ENCODE measurements at regions not wholly inside any gene's neighbourhood (a gene's known extent, or its start where the extent isn't known, plus 50 kb on each side); places are given as distances from the start of the nearest gene placed in this dataset.
A peak's percentile ranks its signal among the peaks of the same experiment; 100 is the strongest.
"Not testable (repeated sequence)": the region's sequence is repeated elsewhere in the genome, so short reads cannot be mapped to it uniquely, and the experiment has no call there.

- H3K4me3 ChIP-seq, result no peak overlapping the region
- H3K36me3 ChIP-seq, result no peaks in the 10 kb centered on the region
- H3K27ac ChIP-seq, result no peak overlapping the region
- H3K9me3 ChIP-seq, result no peaks in the 10 kb centered on the region
- in situ Hi-C loops (cut with MboI; ENCODE audit: low sequenced_read_pairs in 4 of 4) (no loop called here), intact Hi-C loops (cut with DNase I; ENCODE audit: low total_unique reads) (no loop called here)
- DNase-seq (no peak), ATAC-seq (no peak)
- H3K4me1 ChIP-seq, result no peaks in the 10 kb centered on the region
- no peaks in the 10 kb centered on the region for H3K27me3 ChIP-seq
- TF ChIP-seq CTCF (IDR thresholded peaks at IDR 0.05 in 4 of 5, conservative IDR thresholded peaks at IDR 0.05 in 1 of 5), result no peak
- no peak for TF ChIP-seq POLR2A (IDR thresholded peaks at IDR 0.05)
These were observed 715.2 kb upstream of the MANEA start for GRCh38 chr6:94862112-94862511.

GRCh38 chr6:94859924-94860323 lies 717.4 kb upstream of the MANEA start:
- TF ChIP-seq CTCF (IDR thresholded peaks at IDR 0.05 in 4 of 5, conservative IDR thresholded peaks at IDR 0.05 in 1 of 5), result no peak
- no peak for TF ChIP-seq POLR2A (IDR thresholded peaks at IDR 0.05)
- intact Hi-C loops (cut with DNase I; ENCODE audit: low total_unique reads) (no loop called here), in situ Hi-C loops (cut with MboI; ENCODE audit: low sequenced_read_pairs in 4 of 4) (no loop called here)
- Histone ChIP-seq H3K4me3 (no peak overlapping the region), H3K27me3 (no peaks in the 10 kb centered on the region), H3K27ac (no peak overlapping the region), H3K36me3 (no peaks in the 10 kb centered on the region), H3K9me3 (no peaks in the 10 kb centered on the region), H3K4me1 (no peaks in the 10 kb centered on the region)
- no peak for ATAC-seq
- no peak for DNase-seq

GRCh38 chr6:94856999-94857398 lies 720.3 kb upstream of the MANEA start:
- DNase-seq; H3K9me3 ChIP-seq; intact Hi-C loops (cut with DNase I; ENCODE audit: low total_unique reads); H3K36me3 ChIP-seq; in situ Hi-C loops (cut with MboI; ENCODE audit: low sequenced_read_pairs in 4 of 4); ATAC-seq; H3K4me1 ChIP-seq; H3K27me3 ChIP-seq; H3K27ac ChIP-seq; H3K4me3 ChIP-seq: not testable (repeated sequence)

- H3K36me3 ChIP-seq; H3K27ac ChIP-seq; H3K9me3 ChIP-seq; ATAC-seq; H3K27me3 ChIP-seq; intact Hi-C loops (cut with DNase I; ENCODE audit: low total_unique reads); in situ Hi-C loops (cut with MboI; ENCODE audit: low sequenced_read_pairs in 4 of 4); H3K4me1 ChIP-seq; H3K4me3 ChIP-seq: not testable (repeated sequence)
- peak in 1 of 2 donors; percentile 7 for DNase-seq
These were observed 726.0 kb upstream of the MANEA start for GRCh38 chr6:94851329-94851728.

- Histone ChIP-seq H3K4me1 (no peaks in the 10 kb centered on the region), H3K36me3 (no peaks in the 10 kb centered on the region), H3K4me3 (no peak overlapping the region), H3K27me3 (no peaks in the 10 kb centered on the region), H3K27ac (no peak overlapping the region), H3K9me3 (no peaks in the 10 kb centered on the region)
- intact Hi-C loops (cut with DNase I; ENCODE audit: low total_unique reads) (no loop called here), in situ Hi-C loops (cut with MboI; ENCODE audit: low sequenced_read_pairs in 4 of 4) (no loop called here)
- ATAC-seq (no peak), DNase-seq (no peak)
- no peak for TF ChIP-seq POLR2A (IDR thresholded peaks at IDR 0.05)
- no peak for TF ChIP-seq CTCF (IDR thresholded peaks at IDR 0.05 in 4 of 5, conservative IDR thresholded peaks at IDR 0.05 in 1 of 5)
These were observed 731.6 kb upstream of the MANEA start for GRCh38 chr6:94845742-94846141.

- H3K27me3 ChIP-seq, result no peaks in the 10 kb centered on the region
- TF ChIP-seq CTCF (IDR thresholded peaks at IDR 0.05 in 4 of 5, conservative IDR thresholded peaks at IDR 0.05 in 1 of 5) (no peak), POLR2A (IDR thresholded peaks at IDR 0.05) (no peak)
- ATAC-seq, result no peak
- H3K4me3 ChIP-seq, result no peak overlapping the region
- DNase-seq, result no peak
- H3K36me3 ChIP-seq, result no peaks in the 10 kb centered on the region
- no peaks in the 10 kb centered on the region for H3K9me3 ChIP-seq
- H3K27ac ChIP-seq, result no peak overlapping the region
- H3K4me1 ChIP-seq, result no peaks in the 10 kb centered on the region
- in situ Hi-C loops (cut with MboI; ENCODE audit: low sequenced_read_pairs in 4 of 4) (no loop called here), intact Hi-C loops (cut with DNase I; ENCODE audit: low total_unique reads) (no loop called here)
These were observed 742.1 kb upstream of the MANEA start for GRCh38 chr6:94835264-94835663.

Measured in gastrocnemius medialis (tissue), 4 donors.